ENCODE measurements at regions not wholly inside any gene's neighbourhood (a gene's known extent, or its start where the extent isn't known, plus 50 kb on each side); places are given as distances from the start of the nearest gene placed in this dataset.

- no peaks in the 10 kb centered on the region for H3K79me2 ChIP-seq (ENCODE audit: low read length)
- TF ChIP-seq EZH2 (optimal IDR thresholded peaks at IDR 0.05; ENCODE audit: low read depth, low read length) (no peak), EZH2phosphoT487 (IDR thresholded peaks at IDR 0.05; ENCODE audit: low read length) (no peak)
- TF ChIP-seq, protein P1, sequence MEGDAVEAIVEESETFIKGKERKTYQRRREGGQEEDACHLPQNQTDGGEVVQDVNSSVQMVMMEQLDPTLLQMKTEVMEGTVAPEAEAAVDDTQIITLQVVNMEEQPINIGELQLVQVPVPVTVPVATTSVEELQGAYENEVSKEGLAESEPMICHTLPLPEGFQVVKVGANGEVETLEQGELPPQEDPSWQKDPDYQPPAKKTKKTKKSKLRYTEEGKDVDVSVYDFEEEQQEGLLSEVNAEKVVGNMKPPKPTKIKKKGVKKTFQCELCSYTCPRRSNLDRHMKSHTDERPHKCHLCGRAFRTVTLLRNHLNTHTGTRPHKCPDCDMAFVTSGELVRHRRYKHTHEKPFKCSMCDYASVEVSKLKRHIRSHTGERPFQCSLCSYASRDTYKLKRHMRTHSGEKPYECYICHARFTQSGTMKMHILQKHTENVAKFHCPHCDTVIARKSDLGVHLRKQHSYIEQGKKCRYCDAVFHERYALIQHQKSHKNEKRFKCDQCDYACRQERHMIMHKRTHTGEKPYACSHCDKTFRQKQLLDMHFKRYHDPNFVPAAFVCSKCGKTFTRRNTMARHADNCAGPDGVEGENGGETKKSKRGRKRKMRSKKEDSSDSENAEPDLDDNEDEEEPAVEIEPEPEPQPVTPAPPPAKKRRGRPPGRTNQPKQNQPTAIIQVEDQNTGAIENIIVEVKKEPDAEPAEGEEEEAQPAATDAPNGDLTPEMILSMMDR (IDR thresholded peaks at IDR 0.05; ENCODE audit: low read length) = no peak
- H2AFZ ChIP-seq (ENCODE audit: low read length) = no peak overlapping the region
- H4K20me1 ChIP-seq (ENCODE audit: insufficient read depth, low read length) = no peaks in the 10 kb centered on the region
- H3K9ac ChIP-seq (ENCODE audit: low read length) = no peak overlapping the region
- H3K4me2 ChIP-seq (ENCODE audit: low read depth, low read length) = no peak overlapping the region
- no peak overlapping the region for H3K4me3 ChIP-seq (ENCODE audit: low read length)
- no peaks in the 10 kb centered on the region for H3K4me1 ChIP-seq (ENCODE audit: low read length)
- H3K36me3 ChIP-seq (replicated peaks; ENCODE audit: insufficient read depth, low read length) = no peaks in the 10 kb centered on the region
- H3K9me2 ChIP-seq (replicated peaks; ENCODE audit: insufficient read depth, low read length) = no peaks in the 10 kb centered on the region
- no peaks in the 10 kb centered on the region for H3K27me3 ChIP-seq (replicated peaks; ENCODE audit: insufficient read depth, low read length)
- H3F3A ChIP-seq (ENCODE audit: insufficient read depth, low read length) = no peaks in the 10 kb centered on the region
- DNase-seq = no peak
- no peak overlapping the region for H3K27ac ChIP-seq (ENCODE audit: low read length)
- no peaks in the 10 kb centered on the region for H3K9me3 ChIP-seq (replicated peaks; ENCODE audit: insufficient read depth, low read length)
Measured at GRCh38 chr10:131514454-131514853, 202.9 kb upstream of the TCERG1L start.

GRCh38 chr10:131516285-131516684, 204.8 kb upstream of the TCERG1L start:
- no peak for DNase-seq
- no peaks in the 10 kb centered on the region for H3K9me3 ChIP-seq (replicated peaks; ENCODE audit: insufficient read depth, low read length)

GRCh38 chr10:131517781-131518180, 206.3 kb upstream of the TCERG1L start:
- Histone ChIP-seq H3F3A (ENCODE audit: insufficient read depth, low read length) (no peaks in the 10 kb centered on the region), H3K4me1 (ENCODE audit: low read length) (no peaks in the 10 kb centered on the region), H3K9me2 (replicated peaks; ENCODE audit: insufficient read depth, low read length) (no peaks in the 10 kb centered on the region), H3K79me2 (ENCODE audit: low read length) (no peaks in the 10 kb centered on the region), H2AFZ (ENCODE audit: low read length) (no peak overlapping the region), H3K27ac (ENCODE audit: low read length) (no peak overlapping the region), H3K36me3 (replicated peaks; ENCODE audit: insufficient read depth, low read length) (no peaks in the 10 kb centered on the region), H3K27me3 (replicated peaks; ENCODE audit: insufficient read depth, low read length) (no peaks in the 10 kb centered on the region), H3K4me3 (ENCODE audit: low read length) (no peak overlapping the region), H4K20me1 (ENCODE audit: insufficient read depth, low read length) (no peaks in the 10 kb centered on the region), H3K4me2 (ENCODE audit: low read depth, low read length) (no peak overlapping the region), H3K9me3 (replicated peaks; ENCODE audit: insufficient read depth, low read length) (no peaks in the 10 kb centered on the region), H3K9ac (ENCODE audit: low read length) (no peak overlapping the region)
- no peak for TF ChIP-seq EZH2 (optimal IDR thresholded peaks at IDR 0.05; ENCODE audit: low read depth, low read length)
- TF ChIP-seq, protein P1 (IDR thresholded peaks at IDR 0.05; ENCODE audit: low read length) = no peak
- TF ChIP-seq EZH2phosphoT487 (IDR thresholded peaks at IDR 0.05; ENCODE audit: low read length) = no peak
- DNase-seq = no peak

More at GRCh38 chr10:131516285-131516684, 204.8 kb upstream of the TCERG1L start:
- no peaks in the 10 kb centered on the region for H4K20me1 ChIP-seq (ENCODE audit: insufficient read depth, low read length)
- no peaks in the 10 kb centered on the region for H3K27me3 ChIP-seq (replicated peaks; ENCODE audit: insufficient read depth, low read length)
- no peak overlapping the region for H3K9ac ChIP-seq (ENCODE audit: low read length)
- no peak overlapping the region for H3K4me3 ChIP-seq (ENCODE audit: low read length)
- no peaks in the 10 kb centered on the region for H3K36me3 ChIP-seq (replicated peaks; ENCODE audit: insufficient read depth, low read length)
- H3K9me2 ChIP-seq (replicated peaks; ENCODE audit: insufficient read depth, low read length) = no peaks in the 10 kb centered on the region
- H3F3A ChIP-seq (ENCODE audit: insufficient read depth, low read length) = no peaks in the 10 kb centered on the region
- no peak overlapping the region for H2AFZ ChIP-seq (ENCODE audit: low read length)
- H3K79me2 ChIP-seq (ENCODE audit: low read length) = no peaks in the 10 kb centered on the region
- TF ChIP-seq EZH2 (optimal IDR thresholded peaks at IDR 0.05; ENCODE audit: low read depth, low read length) (no peak), EZH2phosphoT487 (IDR thresholded peaks at IDR 0.05; ENCODE audit: low read length) (no peak)
- TF ChIP-seq, protein P1 (IDR thresholded peaks at IDR 0.05; ENCODE audit: low read length) = no peak
- no peak overlapping the region for H3K27ac ChIP-seq (ENCODE audit: low read length)
- no peaks in the 10 kb centered on the region for H3K4me1 ChIP-seq (ENCODE audit: low read length)
- H3K4me2 ChIP-seq (ENCODE audit: low read depth, low read length) = no peak overlapping the region

All from MM.1S (cell line).